SW 1271 (cell line): ENCODE measurements at regions not wholly inside any gene's neighbourhood (a gene's known extent, or its start where the extent isn't known, plus 50 kb on each side); places are given as distances from the start of the nearest gene placed in this dataset.

Experiments
- DNase-seq, 2 experiments: peaks; one replicate each; lab custom pipeline; 2025; lab: John Stamatoyannopoulos, UW

DNA sequence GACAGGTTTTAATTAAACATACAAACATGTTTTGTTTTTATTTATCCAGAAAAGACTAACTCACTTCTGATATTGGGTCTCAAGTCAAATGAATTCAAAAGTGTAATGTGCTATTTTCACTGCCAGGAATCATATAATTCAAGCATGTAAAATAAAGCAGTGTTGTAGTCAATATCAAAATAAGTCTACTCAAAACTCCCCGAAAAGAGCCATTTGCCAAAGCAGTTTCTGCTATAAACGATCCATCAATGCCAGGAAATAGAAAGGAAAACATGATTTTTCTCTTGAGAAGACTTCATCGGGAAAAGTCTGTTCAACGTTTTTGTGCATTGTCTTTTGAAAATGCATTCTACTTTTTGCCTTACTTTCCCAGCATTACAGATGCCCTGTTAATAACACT, 633.3 kb downstream of the FAT4 start:
- DNase-seq = no peak

DNA sequence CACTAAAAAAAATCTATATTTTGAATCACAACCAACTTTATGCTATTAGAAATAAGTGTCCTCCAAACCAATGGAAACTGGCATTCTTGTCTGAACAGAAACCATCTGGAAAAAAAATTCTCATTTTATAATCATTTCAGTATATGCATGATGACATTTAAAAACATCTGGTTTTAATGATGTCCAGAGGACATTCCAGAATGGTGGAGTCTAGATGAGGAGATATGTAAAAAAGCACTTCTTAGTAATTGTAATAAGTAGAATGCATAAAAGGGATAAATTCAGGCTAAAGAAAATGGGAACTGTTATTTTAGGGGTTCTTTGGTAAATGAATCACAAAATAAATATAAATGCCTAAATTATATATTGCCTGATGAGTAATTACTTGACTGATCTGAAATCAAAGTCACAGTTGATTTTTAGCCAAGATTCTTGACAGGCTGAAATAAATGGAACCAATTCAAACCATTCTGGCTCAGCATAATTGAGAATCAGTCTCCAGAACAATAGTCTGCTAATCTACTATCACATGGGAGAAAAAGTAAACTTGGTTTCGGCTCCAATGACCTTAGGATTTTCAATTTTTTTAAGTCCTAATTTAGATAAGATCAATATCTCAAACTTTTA, 636.6 kb downstream of the FAT4 start:
- DNase-seq = no peak

DNA sequence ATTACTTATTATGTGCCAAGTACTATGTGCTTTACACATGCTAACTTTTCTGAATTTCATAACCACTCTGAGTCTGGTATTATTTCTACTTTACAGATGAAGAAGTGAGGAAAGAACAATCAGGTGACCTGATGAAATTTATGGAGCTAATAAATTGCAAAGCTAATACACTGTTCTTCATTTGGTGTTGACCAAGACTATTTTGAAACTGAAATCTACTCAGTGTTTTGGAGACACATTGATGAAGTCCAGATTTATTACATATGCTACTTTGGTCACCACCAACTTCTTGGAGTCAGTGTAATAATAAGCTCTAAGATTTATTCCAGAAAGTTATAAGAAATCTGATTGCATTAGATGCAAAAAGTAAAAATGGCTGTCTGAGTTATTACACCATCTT, 637.9 kb downstream of the FAT4 start:
- no peak for DNase-seq

DNA sequence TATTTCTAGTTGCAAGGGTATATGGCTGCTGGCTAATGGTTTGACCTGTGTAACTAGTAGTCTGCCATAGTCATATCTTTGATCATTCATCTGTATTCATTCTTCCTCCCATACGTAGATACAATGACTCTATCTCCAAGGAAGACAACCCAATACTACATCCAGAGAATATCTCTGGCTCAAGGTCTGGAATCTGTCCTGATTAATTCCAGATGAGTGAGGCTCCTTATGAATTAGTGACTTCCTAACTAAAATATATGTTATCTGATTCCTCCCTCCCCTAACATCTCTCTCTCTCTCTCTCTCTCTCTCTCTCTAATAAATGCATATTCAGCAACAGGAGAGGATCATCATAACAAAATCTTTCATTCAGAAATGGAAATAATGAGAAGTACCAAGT, 641.5 kb downstream of the FAT4 start:
- no peak for DNase-seq

DNA sequence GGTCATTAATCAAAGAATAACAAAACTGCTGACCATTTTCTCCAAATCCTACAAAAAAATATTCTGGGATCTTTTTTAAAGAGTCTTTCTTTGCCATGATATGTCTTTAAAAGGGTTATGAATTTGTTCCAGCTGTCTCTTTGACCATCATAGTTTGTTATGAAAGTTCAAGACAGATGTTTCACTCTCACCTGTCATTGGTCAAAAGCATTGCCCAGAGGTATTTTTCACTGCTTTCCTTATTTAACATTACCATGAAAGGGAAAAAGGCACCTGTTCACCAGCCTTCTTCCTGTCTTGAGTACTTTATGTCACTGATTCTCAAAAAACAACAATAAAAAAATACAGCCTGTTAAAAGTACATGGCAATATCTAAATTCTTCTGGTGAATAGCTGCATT, 643.8 kb downstream of the FAT4 start:
- DNase-seq = no peak

DNA sequence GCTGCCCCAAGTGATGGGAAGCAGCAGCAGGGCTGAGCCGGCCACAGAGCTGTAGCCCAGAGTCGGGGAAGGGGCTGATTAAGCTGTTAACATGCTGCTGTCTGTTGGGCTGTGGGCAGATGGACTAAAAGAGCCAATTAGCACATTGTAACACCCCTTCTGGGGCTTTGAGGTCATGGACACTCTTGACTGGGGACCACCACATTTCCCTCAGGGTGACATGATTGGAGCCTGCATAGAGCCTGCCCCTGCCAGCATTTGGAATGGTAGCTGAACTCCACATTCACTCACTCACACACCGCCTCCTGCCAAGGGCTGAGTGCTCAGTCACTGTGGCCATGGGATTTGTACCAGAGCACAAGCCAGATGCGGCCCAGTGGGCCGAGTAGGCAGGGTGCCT, 646.9 kb downstream of the FAT4 start:
- no peak for DNase-seq

DNA sequence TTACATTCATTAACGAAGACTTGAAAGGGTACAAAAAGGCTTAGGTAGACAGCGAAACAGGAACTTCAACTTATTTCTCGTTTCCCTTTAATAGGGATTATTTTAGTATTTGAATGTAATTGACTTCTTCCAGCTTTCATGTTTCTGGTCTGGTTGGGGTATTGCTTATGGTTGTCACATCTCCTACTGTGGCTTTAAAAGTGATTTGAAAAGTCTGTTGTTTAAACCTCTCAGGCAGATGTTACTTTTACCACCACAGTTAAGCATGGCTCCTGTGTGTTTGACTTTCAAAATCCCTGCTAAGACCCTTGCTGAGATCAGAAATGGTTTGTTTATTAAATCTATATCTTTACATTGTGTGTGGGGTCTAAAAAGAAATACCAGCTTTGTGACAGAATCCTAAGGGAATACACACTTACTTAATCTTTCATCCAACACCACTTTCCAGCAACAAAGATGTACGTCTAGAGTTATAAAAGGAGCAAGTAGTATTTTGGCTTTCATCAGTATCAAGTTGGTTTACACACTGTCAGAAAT, 661.2 kb downstream of the FAT4 start:
- DNase-seq = no peak

DNA sequence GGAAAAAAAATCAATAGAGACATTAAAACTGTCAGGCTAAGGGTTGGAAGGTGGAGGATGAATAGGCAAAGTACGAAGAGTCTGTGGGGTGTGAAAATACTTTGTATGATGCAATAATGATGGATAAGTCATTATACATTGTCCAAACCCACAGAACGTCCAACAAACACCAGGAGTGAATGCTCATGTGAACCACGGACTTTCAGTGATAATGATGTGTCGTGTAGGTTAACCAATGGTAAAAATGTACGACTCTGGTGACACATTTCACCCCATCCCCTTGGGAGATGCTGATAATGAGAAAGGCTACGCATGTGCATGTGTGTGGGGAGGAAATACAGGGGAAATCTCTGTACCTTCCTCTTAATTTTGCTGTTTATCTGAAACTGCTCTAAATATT, 665.2 kb downstream of the FAT4 start:
- no peak for DNase-seq

DNA sequence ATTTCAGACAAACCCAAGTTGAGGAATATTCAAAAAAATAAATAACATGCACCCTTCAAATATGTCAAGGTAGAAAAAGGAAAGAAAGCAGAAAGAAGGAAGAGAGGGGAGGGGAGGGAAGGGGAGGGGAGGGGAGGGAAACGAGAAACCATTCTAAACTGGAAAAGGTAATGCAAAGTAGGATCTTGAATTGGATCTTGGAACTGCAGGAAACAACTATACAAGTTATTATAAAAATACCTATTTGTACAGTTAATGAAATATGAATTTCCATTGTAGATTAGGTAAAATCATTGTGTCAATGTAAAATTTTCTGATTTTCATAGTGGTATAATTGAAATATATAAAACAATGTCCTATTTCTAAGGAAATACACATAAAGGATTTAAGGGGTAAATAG, 668.4 kb downstream of the FAT4 start:
- no peak for DNase-seq

DNA sequence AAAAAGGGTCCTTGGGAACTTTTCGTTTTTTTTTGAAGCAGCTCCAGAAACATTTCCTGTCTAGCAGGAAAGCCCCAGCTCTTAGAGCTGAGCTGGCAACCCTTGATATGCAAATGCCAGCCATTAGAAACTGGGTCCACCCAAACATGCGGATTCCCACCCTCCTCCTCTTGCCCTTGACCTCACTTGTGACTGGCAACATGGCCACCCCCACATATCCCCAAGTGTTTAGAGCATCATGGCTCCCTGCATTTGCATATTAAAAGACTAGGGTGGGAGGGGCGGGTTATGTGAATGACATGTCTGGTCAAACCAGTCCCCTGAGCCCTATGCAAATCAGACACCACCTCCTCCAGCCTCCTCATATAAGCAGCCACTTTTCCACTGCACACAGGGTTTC, 671.1 kb downstream of the FAT4 start:
- no peak for DNase-seq

DNA sequence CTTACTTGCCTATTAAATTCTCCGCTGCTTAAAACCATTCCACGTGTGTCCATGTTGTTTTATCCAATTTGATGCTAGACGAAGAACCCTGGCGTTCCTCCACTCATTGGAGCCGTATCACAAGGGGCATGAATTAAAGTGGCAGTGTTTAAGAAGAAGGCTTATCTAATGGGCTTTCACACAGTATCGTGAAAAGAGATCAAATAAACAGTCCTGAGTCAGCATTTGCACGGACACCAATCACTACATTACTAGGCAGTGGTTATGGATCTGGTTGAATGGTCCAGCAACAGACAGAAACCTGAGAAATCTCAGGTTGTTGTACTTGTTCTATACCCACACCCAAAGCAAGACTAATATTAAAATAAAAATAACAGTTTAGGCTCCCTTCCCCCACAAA, 671.6 kb downstream of the FAT4 start:
- no peak for DNase-seq

DNA sequence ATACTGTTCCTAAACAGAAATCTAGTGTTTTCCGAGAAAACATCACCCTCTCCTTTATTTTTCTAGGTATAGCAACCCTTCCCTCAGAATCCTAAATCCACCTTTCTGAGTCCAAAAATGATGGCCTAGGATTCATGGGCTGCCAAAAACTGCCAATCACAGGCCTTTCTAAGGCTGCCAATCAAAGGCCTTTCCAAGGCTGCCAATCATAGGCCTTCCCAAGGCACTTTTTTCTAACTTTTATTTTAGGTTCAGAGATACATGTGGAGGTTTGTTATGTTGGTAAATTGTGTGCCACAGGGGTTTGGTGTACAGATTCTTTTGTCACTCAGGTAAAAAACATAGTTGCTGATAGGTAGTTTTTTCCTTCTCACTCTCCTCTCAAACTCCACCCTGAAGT, 673.7 kb downstream of the FAT4 start:
- DNase-seq = no peak

DNA sequence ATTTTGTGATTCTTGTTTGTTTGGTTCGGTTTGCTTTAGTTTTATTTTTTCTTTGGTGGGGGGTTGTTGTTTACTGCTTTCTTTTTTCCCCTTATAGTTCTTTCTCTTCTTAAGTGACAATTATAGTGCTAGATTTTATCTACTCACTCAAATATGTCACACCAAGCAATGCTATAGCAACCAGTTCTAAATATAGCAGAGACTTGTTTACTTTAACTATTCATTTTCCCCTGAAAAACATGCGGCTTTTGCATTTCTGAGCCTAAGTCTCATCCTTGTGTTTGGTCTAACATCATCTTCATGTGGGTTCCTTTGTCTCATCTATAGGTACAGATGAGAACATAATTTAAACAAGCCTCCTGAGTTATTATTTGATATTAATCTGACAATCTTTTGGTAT, 676.6 kb downstream of the FAT4 start:
- no peak for DNase-seq

DNA sequence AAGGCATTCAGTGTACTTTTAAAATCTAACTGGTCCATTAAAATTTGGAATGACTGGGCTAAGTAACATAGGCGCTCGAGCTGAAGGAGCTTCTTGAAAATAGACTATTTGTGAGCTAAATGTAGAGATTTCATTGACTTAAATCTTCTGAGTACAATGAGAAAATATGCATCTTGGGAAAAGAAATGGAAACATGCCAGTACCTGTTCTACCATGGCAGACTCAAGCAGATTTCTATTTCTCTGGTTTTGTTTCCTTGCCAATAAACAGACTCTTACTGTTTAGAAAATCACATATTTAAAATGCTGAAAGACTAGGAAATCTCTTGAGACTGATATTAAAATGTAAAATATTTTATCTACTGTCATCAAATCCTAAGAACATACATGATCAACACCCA, 678.1 kb downstream of the FAT4 start:
- DNase-seq = no peak

DNA sequence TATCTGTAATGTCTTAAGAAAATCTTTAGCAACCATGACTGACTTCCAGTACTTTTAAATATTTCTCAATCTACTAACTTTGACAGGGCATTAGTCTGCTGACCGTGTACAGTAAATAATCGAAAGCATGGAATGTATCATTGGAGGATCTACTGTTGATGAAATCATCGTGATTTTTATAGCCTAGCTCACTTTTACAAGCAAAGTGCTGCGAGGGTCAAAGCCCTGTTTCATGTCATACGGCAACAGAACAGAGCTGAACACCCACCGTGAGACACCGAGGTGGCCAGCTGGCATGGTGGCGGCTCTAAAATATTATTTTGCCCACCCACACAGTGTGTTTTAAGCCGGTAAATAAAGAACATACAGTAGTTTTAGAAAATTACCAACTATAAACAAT, 679.3 kb downstream of the FAT4 start:
- DNase-seq = no peak

DNA sequence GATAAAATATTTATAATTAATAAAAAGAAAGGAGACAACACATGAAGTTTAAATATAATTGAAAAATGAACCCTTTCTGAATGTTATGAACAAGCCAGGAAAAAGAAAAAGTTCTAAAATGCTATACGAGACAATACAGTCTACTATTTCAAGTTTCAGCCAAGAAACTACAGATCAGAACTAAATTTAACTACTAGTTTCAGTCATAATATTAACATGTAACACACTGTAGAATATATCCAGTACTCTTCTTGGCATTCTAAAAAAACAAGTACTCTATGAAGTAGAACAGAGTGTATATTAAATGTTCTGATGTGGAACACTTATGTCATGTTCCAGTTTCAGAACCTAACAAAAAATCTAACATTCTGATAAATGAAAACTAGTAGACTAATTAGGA, 679.7 kb downstream of the FAT4 start:
- DNase-seq = no peak

DNA sequence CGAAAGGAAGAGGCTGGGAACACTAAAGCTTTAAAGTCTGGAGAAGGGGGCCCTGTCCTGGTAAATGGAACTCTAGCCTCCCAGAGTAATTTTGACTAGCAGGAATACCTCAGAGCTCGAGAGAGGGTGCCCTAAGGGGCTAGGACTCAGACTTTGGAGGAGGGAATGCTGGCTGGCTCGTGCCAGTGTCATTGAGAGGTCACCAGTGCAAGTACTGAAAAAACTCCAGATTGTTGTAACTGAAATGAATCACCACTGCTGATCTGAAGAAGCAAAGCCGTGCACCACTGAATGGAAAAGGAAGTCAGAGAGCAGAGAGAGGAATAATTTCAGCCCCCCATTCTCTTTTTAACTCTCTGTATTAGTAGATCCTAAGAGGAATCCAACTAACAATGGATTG, 690.2 kb downstream of the FAT4 start:
- no peak for DNase-seq

DNA sequence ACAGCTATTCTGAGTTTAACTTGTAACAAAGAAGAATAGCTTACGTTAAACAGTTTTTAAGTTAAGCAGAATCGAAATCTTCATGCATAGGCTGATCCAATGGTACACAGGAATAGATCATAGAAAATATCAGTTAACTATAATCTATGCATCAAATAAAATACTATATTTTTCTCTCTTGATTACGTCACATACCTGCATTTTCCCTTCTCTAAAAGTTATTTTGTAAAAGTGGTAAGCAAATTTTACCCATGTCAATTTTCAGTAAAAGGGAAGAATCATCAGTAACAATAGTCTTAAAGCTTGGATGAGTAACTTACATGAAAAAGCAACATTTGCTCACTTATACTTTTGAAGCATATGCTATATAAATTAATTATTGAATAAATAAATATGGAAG, 692.4 kb downstream of the FAT4 start:
- DNase-seq = no peak

DNA sequence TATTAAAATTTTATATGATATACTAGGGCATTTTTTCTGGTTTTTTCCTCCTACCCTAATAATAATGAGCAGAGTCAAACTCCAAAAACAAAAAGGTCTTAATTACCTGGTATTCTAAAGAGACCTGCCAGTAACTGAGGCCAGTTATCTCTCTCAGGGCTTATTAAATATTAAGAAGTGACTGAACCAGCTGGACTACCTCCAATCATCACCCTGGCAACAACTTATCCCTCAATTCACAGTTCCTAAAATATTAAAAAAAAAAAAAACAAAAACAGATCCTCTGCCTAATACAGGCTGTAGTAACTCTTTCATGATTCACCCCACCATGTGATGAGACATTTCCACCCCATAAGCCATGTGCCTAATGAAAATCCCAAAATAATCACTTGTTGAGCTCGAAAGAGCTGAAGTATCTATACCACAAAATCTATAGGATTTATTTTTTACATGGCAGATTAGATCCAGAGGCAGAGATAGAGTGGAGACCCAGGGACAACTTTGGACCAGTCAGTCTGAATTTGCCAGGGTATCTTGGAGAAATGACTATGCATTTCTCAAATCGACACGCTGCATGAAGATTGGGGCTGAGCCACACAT, 698.0 kb downstream of the FAT4 start:
- DNase-seq = no peak

DNA sequence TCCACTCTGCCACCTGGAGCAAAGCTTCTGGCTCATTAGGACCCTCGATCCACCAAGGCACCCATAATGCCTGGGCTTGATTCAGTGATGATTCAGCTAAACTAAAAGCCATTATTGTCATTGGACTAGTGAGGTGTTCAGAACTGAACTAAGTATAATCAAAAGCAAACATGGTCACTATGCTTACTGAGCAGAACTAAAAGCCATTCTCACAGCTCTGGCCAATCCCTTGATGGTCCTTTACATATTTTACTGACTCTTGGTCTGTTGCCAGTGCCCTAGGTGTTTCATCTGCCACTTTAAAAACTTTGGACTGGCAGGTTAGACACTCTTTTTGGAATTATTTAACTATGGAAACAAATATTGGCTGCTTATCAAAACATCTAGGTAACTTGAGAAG, 703.5 kb downstream of the FAT4 start:
- DNase-seq = no peak

DNA sequence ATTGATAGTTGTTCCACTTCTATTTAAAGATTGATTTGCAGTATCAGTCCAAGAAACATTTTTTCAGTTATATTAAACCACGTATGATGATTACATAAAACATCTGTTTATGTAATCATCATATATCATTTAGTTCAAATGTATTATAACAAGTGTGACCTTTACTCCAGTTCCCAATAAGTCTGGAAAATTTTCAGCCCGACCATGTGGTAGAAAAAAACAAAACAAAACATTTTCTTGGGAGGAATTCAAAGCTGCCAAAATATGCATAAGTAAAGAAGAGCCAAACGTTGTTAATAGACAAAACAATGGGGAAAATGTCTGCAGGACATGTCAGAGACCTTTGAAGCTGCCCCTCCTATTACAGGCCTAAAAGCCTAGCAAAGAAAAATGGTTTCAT, 709.1 kb downstream of the FAT4 start:
- DNase-seq = no peak

DNA sequence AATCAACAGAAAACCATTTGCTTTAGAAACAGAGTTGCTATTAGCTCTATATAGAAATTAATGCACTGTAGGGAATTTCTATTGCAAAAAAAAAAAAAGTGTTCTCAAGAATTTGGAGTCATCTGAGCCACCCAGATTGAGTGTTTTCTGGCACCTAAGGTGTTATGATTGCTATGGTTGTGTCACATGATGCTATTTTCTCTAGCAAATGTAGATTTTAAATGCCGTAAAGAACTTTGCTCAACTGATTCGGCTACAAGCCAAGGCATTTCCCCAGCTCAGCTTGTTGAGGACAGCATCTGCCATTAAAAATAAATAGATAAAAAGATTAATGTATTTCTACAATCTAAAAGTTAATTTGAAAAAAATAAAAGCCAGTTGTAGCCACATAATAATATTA, 712.8 kb downstream of the FAT4 start:
- no peak for DNase-seq

DNA sequence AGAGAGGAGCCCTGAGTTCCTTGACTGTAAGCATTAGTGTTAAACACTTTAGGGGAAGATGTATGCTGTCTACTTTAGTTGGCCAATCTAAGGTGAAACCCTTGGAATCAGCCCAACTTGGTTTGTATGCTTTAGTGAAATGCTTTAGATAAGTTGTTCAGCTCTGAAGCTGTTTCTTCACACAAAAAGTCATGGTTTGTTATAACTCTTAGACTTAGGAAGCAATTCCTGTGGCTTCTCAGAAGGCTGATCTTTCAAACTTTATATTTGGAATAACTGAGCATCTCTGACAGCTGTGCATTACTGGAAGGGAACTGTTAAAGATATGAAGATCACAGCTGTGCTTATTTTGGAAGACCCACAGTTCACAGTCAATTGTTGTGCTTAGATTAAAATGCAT, 714.1 kb downstream of the FAT4 start:
- DNase-seq = no peak

DNA sequence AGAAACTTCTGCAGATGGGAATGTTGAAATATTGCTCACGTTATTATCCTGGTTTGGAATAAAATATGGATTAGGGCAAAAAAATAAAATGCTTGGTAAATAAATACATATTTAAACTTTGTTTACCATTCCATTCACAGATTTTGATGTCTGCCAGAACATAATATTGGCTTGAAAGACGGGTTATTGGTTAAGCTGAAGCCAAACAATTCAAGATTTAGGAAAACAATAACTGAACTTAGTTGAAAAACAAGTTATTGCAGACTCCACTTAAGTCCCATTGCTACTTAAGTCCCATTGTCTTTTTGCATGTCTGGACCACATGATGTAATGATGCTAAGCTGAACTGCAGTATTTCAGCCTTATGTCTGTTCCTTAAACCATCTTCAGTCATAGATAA, 722.5 kb downstream of the FAT4 start:
- no peak for DNase-seq
